ENCODE measurements at regions not wholly inside any gene's neighbourhood (a gene's known extent, or its start where the extent isn't known, plus 50 kb on each side); places are given as distances from the start of the nearest gene placed in this dataset.
"Not testable (repeated sequence)": the region's sequence is repeated elsewhere in the genome, so short reads cannot be mapped to it uniquely, and the experiment has no call there.

DNA sequence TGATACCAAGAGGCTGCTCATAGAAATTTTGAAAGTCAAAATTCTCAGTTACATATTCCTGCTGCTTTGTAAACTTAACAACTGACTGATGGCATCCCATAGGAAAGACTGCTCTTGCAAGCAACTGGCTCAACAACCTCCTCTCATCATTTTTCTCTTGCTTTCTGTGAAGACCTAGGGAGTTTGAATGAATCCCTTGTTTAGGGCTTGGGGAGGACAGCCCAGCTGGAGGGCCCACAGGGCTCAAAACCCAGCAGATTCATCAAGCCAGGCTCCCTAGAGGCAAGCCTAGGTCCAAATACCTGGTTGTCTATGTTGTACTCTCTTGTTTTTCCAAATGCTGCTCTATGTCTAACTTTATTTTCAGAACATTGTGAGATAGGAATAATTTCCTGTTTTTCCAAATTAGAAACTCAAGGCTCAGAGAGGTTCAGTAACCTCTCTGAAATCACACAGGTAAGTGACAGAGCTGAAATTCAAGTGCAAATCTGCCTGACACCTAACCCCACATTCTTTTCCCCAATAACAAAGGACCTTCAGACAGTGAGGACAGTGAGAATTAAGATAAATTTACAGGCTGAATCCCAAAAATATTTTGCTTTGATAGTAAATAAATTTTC is 558.9 kb upstream of the KLF4 start:
- no peaks in the 10 kb centered on the region for H3K4me1 ChIP-seq (ENCODE audit: control insufficient read depth in 4 of 4, insufficient read depth in 4 of 4, low read length in 3 of 4)
- no peak overlapping the region for H3K4me3 ChIP-seq (ENCODE audit: low read depth in 1 of 3, low read length in 3 of 3)
- TF ChIP-seq FOXA2 (IDR thresholded peaks at IDR 0.05) (no peak), RXRA (IDR thresholded peaks at IDR 0.05) (no peak), FOXA1 (IDR thresholded peaks at IDR 0.05) (no peak), ZBTB33 (IDR thresholded peaks at IDR 0.05) (no peak), SP1 (IDR thresholded peaks at IDR 0.05) (no peak), CTCF (IDR thresholded peaks at IDR 0.05; ENCODE audit: low read depth, low read length, missing input control) (no peak), ATF3 (IDR thresholded peaks at IDR 0.05) (no peak)
- H3K27me3 ChIP-seq (ENCODE audit: control insufficient read depth in 4 of 4, insufficient read depth in 4 of 4, low read length in 3 of 4): peaks cover 0 to 4% (median 0%) of the 10 kb centered on the region in 4 donors
- no peak for DNase-seq (ENCODE audit: low spot score)
- no peak overlapping the region for H3K27ac ChIP-seq (ENCODE audit: low read depth in 1 of 2, low read length in 2 of 2)
- H3K9ac ChIP-seq (ENCODE audit: low read depth in 1 of 2, low read length in 2 of 2): no peak overlapping the region
- peaks cover 0 to 6% (median 4%) of the 10 kb centered on the region in 4 donors for H3K9me3 ChIP-seq (ENCODE audit: control insufficient read depth in 4 of 4, low read length in 3 of 4)
- no peaks in the 10 kb centered on the region for H3K36me3 ChIP-seq (ENCODE audit: control insufficient read depth in 4 of 4, insufficient read depth in 3 of 4, low read depth in 1 of 4, low read length in 3 of 4)

- H3K4me3 ChIP-seq (ENCODE audit: low read depth in 1 of 3, low read length in 3 of 3); H3K36me3 ChIP-seq (ENCODE audit: control insufficient read depth in 4 of 4, insufficient read depth in 3 of 4, low read depth in 1 of 4, low read length in 3 of 4); H3K27me3 ChIP-seq (ENCODE audit: control insufficient read depth in 4 of 4, insufficient read depth in 4 of 4, low read length in 3 of 4); H3K9me3 ChIP-seq (ENCODE audit: control insufficient read depth in 4 of 4, low read length in 3 of 4); H3K27ac ChIP-seq (ENCODE audit: low read depth in 1 of 2, low read length in 2 of 2); H3K9ac ChIP-seq (ENCODE audit: low read depth in 1 of 2, low read length in 2 of 2); H3K4me1 ChIP-seq (ENCODE audit: control insufficient read depth in 4 of 4, insufficient read depth in 4 of 4, low read length in 3 of 4); DNase-seq (ENCODE audit: low spot score): not testable (repeated sequence)
- 74% methylated on average over 1 of the region's 1 CpG for WGBS
Observed at GRCh38 chr9:108047777-108048176, 558.2 kb upstream of the KLF4 start.

GRCh38 chr9:108047264-108047663 is 557.7 kb upstream of the KLF4 start:
- peaks cover 0 to 6% (median 4%) of the 10 kb centered on the region in 4 donors for H3K9me3 ChIP-seq (ENCODE audit: control insufficient read depth in 4 of 4, low read length in 3 of 4)
- no peak overlapping the region for H3K9ac ChIP-seq (ENCODE audit: low read depth in 1 of 2, low read length in 2 of 2)
- 85% methylated on average over 5 of the region's 5 CpGs for WGBS
- H3K27ac ChIP-seq (ENCODE audit: low read depth in 1 of 2, low read length in 2 of 2): no peak overlapping the region
- no peaks in the 10 kb centered on the region for H3K4me1 ChIP-seq (ENCODE audit: control insufficient read depth in 4 of 4, insufficient read depth in 4 of 4, low read length in 3 of 4)
- no peak for DNase-seq (ENCODE audit: low spot score)
- H3K4me3 ChIP-seq (ENCODE audit: low read depth in 1 of 3, low read length in 3 of 3): no peak overlapping the region
- peaks cover 0 to 3% (median 0%) of the 10 kb centered on the region in 4 donors for H3K27me3 ChIP-seq (ENCODE audit: control insufficient read depth in 4 of 4, insufficient read depth in 4 of 4, low read length in 3 of 4)
- H3K36me3 ChIP-seq (ENCODE audit: control insufficient read depth in 4 of 4, insufficient read depth in 3 of 4, low read depth in 1 of 4, low read length in 3 of 4): no peaks in the 10 kb centered on the region
- TF ChIP-seq HNF4G (IDR thresholded peaks at IDR 0.05) (no peak), JUND (IDR thresholded peaks at IDR 0.05) (no peak), SP1 (IDR thresholded peaks at IDR 0.05) (no peak), FOXA2 (IDR thresholded peaks at IDR 0.05) (no peak), EGR1 (IDR thresholded peaks at IDR 0.05; ENCODE audit: low read depth in 2 of 2) (no peak), RXRA (IDR thresholded peaks at IDR 0.05) (no peak), NR2F2 (IDR thresholded peaks at IDR 0.05) (no peak), FOXA1 (IDR thresholded peaks at IDR 0.05) (no peak), YY1 (IDR thresholded peaks at IDR 0.05) (no peak), RAD21 (IDR thresholded peaks at IDR 0.05) (no peak), GABPA (IDR thresholded peaks at IDR 0.05 in 1 of 2, conservative IDR thresholded peaks at IDR 0.05 in 1 of 2) (no peak), TAF1 (conservative IDR thresholded peaks at IDR 0.05) (no peak), ZBTB33 (IDR thresholded peaks at IDR 0.05) (no peak), HNF4A (conservative IDR thresholded peaks at IDR 0.05) (no peak), ATF3 (IDR thresholded peaks at IDR 0.05) (no peak)
- TF ChIP-seq, protein P1, sequence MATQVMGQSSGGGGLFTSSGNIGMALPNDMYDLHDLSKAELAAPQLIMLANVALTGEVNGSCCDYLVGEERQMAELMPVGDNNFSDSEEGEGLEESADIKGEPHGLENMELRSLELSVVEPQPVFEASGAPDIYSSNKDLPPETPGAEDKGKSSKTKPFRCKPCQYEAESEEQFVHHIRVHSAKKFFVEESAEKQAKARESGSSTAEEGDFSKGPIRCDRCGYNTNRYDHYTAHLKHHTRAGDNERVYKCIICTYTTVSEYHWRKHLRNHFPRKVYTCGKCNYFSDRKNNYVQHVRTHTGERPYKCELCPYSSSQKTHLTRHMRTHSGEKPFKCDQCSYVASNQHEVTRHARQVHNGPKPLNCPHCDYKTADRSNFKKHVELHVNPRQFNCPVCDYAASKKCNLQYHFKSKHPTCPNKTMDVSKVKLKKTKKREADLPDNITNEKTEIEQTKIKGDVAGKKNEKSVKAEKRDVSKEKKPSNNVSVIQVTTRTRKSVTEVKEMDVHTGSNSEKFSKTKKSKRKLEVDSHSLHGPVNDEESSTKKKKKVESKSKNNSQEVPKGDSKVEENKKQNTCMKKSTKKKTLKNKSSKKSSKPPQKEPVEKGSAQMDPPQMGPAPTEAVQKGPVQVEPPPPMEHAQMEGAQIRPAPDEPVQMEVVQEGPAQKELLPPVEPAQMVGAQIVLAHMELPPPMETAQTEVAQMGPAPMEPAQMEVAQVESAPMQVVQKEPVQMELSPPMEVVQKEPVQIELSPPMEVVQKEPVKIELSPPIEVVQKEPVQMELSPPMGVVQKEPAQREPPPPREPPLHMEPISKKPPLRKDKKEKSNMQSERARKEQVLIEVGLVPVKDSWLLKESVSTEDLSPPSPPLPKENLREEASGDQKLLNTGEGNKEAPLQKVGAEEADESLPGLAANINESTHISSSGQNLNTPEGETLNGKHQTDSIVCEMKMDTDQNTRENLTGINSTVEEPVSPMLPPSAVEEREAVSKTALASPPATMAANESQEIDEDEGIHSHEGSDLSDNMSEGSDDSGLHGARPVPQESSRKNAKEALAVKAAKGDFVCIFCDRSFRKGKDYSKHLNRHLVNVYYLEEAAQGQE (IDR thresholded peaks at IDR 0.05): no peak
- TF ChIP-seq, protein P2, sequence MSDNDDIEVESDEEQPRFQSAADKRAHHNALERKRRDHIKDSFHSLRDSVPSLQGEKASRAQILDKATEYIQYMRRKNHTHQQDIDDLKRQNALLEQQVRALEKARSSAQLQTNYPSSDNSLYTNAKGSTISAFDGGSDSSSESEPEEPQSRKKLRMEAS (IDR thresholded peaks at IDR 0.05): no peak
